ENCODE measurements at regions not wholly inside any gene's neighbourhood (a gene's known extent, or its start where the extent isn't known, plus 50 kb on each side); places are given as distances from the start of the nearest gene placed in this dataset.

GRCh38 chr2:62296034-62296831 lies 100.3 kb downstream of the B3GNT2 start:
- Histone ChIP-seq H3K4me1 (ENCODE audit: insufficient read depth, low read length) (no peaks in the 10 kb centered on the region; the same call in 1 of the 2 replicates), H3K4me3 (ENCODE audit: low read length) (no peak overlapping the region), H3K36me3 (ENCODE audit: insufficient read depth, low read depth, low read length) (no peaks in the 10 kb centered on the region), H3K27ac (ENCODE audit: low read length) (no peak overlapping the region), H3K9ac (ENCODE audit: low read depth, low read length) (no peak overlapping the region), H3K27me3 (ENCODE audit: insufficient read depth, low read length) (no peaks in the 10 kb centered on the region), H3K9me3 (ENCODE audit: insufficient read depth, low read depth, low read length) (no peaks in the 10 kb centered on the region)

DNA sequence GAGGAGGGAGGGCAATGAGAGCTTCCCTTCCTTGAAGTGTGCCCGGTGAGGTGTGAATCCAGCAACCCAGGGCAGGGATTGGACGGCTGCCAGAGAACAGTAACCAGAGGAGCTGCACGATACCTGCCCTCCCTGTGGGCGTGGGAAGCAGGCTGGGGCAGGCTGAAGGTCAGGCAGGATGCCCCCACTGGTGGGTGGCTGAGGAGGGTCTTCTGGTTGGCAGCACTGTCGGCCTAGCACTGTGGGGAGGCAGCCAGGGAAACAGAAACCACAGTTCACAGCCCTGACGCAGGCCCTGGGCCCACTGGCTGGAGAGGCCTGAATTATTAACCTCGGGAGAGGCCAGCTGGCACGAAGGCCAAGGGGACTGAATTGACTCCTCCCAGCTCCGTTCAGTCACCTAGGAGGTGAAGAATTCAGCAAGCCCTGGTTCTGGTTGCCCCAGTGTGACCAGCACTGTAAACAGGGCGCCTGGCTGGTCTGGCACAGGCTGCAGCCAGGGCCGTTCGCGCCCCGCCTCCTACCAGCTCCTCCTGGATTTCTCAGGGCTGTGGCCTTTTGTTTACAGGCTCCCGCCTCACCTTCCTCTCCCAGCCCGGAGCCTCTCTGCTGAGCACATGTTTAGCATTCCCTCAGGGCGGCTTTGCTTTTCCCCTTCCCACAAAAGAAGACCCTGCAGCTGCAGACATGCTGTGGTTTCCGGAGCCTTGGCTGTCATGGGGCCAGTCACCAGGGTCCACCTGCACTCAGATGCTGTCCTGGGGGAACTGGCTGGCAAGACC lies 97.8 kb downstream of the B3GNT2 start:
- Histone ChIP-seq H3K9ac (ENCODE audit: low read depth, low read length) (peak overlapping the region; percentile 54; the same call in 1 of the 2 replicates), H3K27ac (ENCODE audit: low read length) (peak overlapping the region; percentile 84), H3K4me1 (ENCODE audit: insufficient read depth, low read length) (no peaks in the 10 kb centered on the region; the same call in 1 of the 2 replicates), H3K9me3 (ENCODE audit: insufficient read depth, low read depth, low read length) (no peaks in the 10 kb centered on the region), H3K36me3 (ENCODE audit: insufficient read depth, low read depth, low read length) (no peaks in the 10 kb centered on the region), H3K4me3 (ENCODE audit: low read length) (no peak overlapping the region), H3K27me3 (ENCODE audit: insufficient read depth, low read length) (no peaks in the 10 kb centered on the region)

GRCh38 chr2:62293151-62293489 lies 97.2 kb downstream of the B3GNT2 start:
- H3K4me3 ChIP-seq (ENCODE audit: low read length) = no peak overlapping the region
- peak overlapping the region; percentile 54; the same call in 1 of the 2 replicates for H3K9ac ChIP-seq (ENCODE audit: low read depth, low read length)
- no peak overlapping the region for H3K27ac ChIP-seq (ENCODE audit: low read length)
- H3K27me3 ChIP-seq (ENCODE audit: insufficient read depth, low read length) = no peaks in the 10 kb centered on the region
- no peaks in the 10 kb centered on the region for H3K9me3 ChIP-seq (ENCODE audit: insufficient read depth, low read depth, low read length)
- H3K4me1 ChIP-seq (ENCODE audit: insufficient read depth, low read length) = no peaks in the 10 kb centered on the region; the same call in 1 of the 2 replicates
- no peaks in the 10 kb centered on the region for H3K36me3 ChIP-seq (ENCODE audit: insufficient read depth, low read depth, low read length)

GRCh38 chr2:62292190-62292589 lies 96.3 kb downstream of the B3GNT2 start:
- H3K4me3 ChIP-seq (ENCODE audit: low read length) = no peak overlapping the region
- H3K27ac ChIP-seq (ENCODE audit: low read length) = no peak overlapping the region
- no peak overlapping the region for H3K9ac ChIP-seq (ENCODE audit: low read depth, low read length)
- no peaks in the 10 kb centered on the region for H3K36me3 ChIP-seq (ENCODE audit: insufficient read depth, low read depth, low read length)
- no peaks in the 10 kb centered on the region for H3K27me3 ChIP-seq (ENCODE audit: insufficient read depth, low read length)
- H3K9me3 ChIP-seq (ENCODE audit: insufficient read depth, low read depth, low read length) = no peaks in the 10 kb centered on the region
- no peaks in the 10 kb centered on the region; the same call in 1 of the 2 replicates for H3K4me1 ChIP-seq (ENCODE audit: insufficient read depth, low read length)

DNA sequence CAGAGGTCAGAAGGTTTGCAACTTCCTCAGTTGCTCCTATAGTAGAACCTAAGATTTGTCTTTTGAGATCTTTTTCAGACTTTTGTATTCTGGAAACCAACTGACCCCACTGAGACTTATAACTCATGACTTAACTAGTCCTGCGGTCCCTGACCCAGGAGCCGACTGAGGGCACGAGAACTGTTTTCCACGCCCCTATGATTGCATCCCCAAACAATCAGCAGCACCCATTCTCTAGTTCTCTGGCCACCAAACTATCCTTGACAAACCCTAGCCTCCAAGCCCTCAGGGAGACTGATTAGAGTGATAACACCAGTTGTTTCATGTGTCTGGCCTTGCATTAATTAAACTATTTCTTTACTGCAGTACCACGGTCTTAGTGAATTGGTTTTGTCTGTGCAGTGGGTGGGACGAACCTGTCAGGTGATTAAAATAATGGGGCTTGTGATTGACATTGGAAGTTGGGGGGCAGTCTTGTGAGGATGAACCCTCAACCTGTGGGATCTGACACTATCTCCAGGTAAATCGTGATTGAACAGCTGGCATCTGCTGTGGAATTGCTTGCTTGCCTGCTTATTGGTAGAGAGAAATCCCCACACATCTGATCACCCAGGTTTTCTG lies 95.7 kb downstream of the B3GNT2 start:
- Histone ChIP-seq H3K4me3 (ENCODE audit: low read length) (no peak overlapping the region), H3K9ac (ENCODE audit: low read depth, low read length) (no peak overlapping the region), H3K36me3 (ENCODE audit: insufficient read depth, low read depth, low read length) (no peaks in the 10 kb centered on the region), H3K27ac (ENCODE audit: low read length) (no peak overlapping the region), H3K27me3 (ENCODE audit: insufficient read depth, low read length) (no peaks in the 10 kb centered on the region), H3K9me3 (ENCODE audit: insufficient read depth, low read depth, low read length) (no peaks in the 10 kb centered on the region), H3K4me1 (ENCODE audit: insufficient read depth, low read length) (no peaks in the 10 kb centered on the region; the same call in 1 of the 2 replicates)

- no peak overlapping the region for H3K9ac ChIP-seq (ENCODE audit: low read depth, low read length)
- no peaks in the 10 kb centered on the region for H3K36me3 ChIP-seq (ENCODE audit: insufficient read depth, low read depth, low read length)
- 0 out of 2 replicates have a peak, but pooled peaks cover 1% of the 10 kb centered on the region for H3K9me3 ChIP-seq (ENCODE audit: insufficient read depth, low read depth, low read length)
- H3K4me3 ChIP-seq (ENCODE audit: low read length) = no peak overlapping the region
- H3K4me1 ChIP-seq (ENCODE audit: insufficient read depth, low read length) = no peaks in the 10 kb centered on the region; the same call in 1 of the 2 replicates
- H3K27ac ChIP-seq (ENCODE audit: low read length) = no peak overlapping the region
- H3K27me3 ChIP-seq (ENCODE audit: insufficient read depth, low read length) = no peaks in the 10 kb centered on the region
Observed at GRCh38 chr2:62291052-62291451, 95.1 kb downstream of the B3GNT2 start.

GRCh38 chr2:62287899-62288880 lies 92.3 kb downstream of the B3GNT2 start:
- H3K4me3 ChIP-seq (ENCODE audit: low read length) = no peak overlapping the region
- no peak overlapping the region for H3K9ac ChIP-seq (ENCODE audit: low read depth, low read length)
- H3K36me3 ChIP-seq (ENCODE audit: insufficient read depth, low read depth, low read length) = no peaks in the 10 kb centered on the region
- H3K4me1 ChIP-seq (ENCODE audit: insufficient read depth, low read length) = no peaks in the 10 kb centered on the region
- H3K27me3 ChIP-seq (ENCODE audit: insufficient read depth, low read length) = no peaks in the 10 kb centered on the region
- H3K9me3 ChIP-seq (ENCODE audit: insufficient read depth, low read depth, low read length) = peaks cover 22% of the 10 kb centered on the region
- H3K27ac ChIP-seq (ENCODE audit: low read length) = no peak overlapping the region

GRCh38 chr2:62287282-62287681 lies 91.4 kb downstream of the B3GNT2 start:
- Histone ChIP-seq H3K36me3 (ENCODE audit: insufficient read depth, low read depth, low read length) (no peaks in the 10 kb centered on the region), H3K27ac (ENCODE audit: low read length) (no peak overlapping the region), H3K27me3 (ENCODE audit: insufficient read depth, low read length) (no peaks in the 10 kb centered on the region), H3K4me1 (ENCODE audit: insufficient read depth, low read length) (no peaks in the 10 kb centered on the region), H3K9me3 (ENCODE audit: insufficient read depth, low read depth, low read length) (peaks cover 22% of the 10 kb centered on the region), H3K9ac (ENCODE audit: low read depth, low read length) (no peak overlapping the region), H3K4me3 (ENCODE audit: low read length) (no peak overlapping the region)

DNA sequence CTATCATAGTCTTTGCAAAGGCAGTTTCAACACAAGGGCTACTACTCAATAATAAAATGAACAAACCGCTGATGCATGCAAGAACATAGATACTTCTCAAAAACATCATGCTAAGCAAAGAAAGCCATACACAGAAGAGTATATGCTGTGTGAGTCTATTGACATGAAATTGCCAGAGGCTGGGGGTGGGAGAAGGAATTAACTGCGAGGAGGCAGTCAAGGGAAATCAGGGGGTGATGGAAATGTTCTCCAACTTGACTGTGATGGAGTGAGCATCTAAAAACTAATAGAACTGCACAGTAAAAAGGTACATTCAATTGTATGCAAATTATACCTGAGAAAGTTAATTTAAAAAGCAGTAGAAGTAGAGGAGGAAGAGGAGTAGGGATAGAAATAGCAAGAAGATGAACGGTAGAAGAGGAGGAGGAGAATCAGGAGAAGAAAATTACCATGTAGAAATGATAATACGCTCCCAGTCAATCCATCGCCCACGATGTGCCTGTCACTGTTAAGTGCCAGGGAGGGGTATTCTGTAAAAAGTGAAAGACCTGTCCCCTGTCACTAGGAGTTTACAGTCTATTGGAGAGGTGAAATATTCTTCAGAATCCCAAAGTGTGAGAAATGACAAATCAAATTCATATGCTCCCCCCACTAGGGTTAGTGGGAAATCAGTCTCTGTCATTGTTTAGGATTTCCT lies 90.3 kb downstream of the B3GNT2 start:
- no peaks in the 10 kb centered on the region for H3K36me3 ChIP-seq (ENCODE audit: insufficient read depth, low read depth, low read length)
- H3K27ac ChIP-seq (ENCODE audit: low read length) = no peak overlapping the region
- H3K4me3 ChIP-seq (ENCODE audit: low read length) = no peak overlapping the region

GRCh38 chr2:62284980-62285379 lies 89.1 kb downstream of the B3GNT2 start:
- H3K27ac ChIP-seq (ENCODE audit: low read length) = no peak overlapping the region
- H3K9me3 ChIP-seq (ENCODE audit: insufficient read depth, low read depth, low read length) = peaks cover 22% of the 10 kb centered on the region
- no peak overlapping the region for H3K9ac ChIP-seq (ENCODE audit: low read depth, low read length)
- H3K36me3 ChIP-seq (ENCODE audit: insufficient read depth, low read depth, low read length) = no peaks in the 10 kb centered on the region
- H3K4me1 ChIP-seq (ENCODE audit: insufficient read depth, low read length) = no peaks in the 10 kb centered on the region
- no peaks in the 10 kb centered on the region for H3K27me3 ChIP-seq (ENCODE audit: insufficient read depth, low read length)
- no peak overlapping the region for H3K4me3 ChIP-seq (ENCODE audit: low read length)

More for the DNA sequence above, 90.3 kb downstream of the B3GNT2 start:
- H3K4me1 ChIP-seq (ENCODE audit: insufficient read depth, low read length) = no peaks in the 10 kb centered on the region
- H3K9ac ChIP-seq (ENCODE audit: low read depth, low read length) = no peak overlapping the region
- H3K9me3 ChIP-seq (ENCODE audit: insufficient read depth, low read depth, low read length) = peaks cover 22% of the 10 kb centered on the region
- no peaks in the 10 kb centered on the region for H3K27me3 ChIP-seq (ENCODE audit: insufficient read depth, low read length)

All from iPS-20b (cell line).